GM19372 (cell line): ENCODE measurements at regions not wholly inside any gene's neighbourhood (a gene's known extent, or its start where the extent isn't known, plus 50 kb on each side); places are given as distances from the start of the nearest gene placed in this dataset.
A peak's percentile ranks its signal among the peaks of the same experiment; 100 is the strongest.

Experiments
- ATAC-seq: cut with Tn5 transposase; IDR thresholded peaks from one replicate; pipeline ENCODE4 v1.9.1; 2021; ENCODE audit warnings: mild to moderate bottlenecking, low read depth, moderate library complexity; ENCODE audit not compliant: unreplicated experiment

DNA sequence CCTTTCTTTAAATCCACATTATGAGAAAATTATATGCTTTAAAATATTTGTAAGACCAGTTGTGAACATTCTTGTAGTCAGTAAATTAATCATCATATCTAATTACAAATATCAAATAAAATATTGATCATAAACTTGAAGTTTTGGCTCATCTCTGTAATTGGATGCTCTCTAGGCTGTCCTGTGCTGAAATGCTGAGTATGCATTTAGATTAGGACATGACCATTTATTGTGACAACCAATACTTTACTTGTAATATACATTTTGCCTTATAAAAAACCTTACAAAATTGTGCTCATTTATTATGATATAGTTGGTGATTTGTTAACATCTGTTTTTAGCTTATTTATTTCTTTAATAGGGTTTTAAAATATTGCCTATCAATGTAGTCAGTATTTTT lies 116.1 kb upstream of the DOCK10 start:
- no peak for ATAC-seq

DNA sequence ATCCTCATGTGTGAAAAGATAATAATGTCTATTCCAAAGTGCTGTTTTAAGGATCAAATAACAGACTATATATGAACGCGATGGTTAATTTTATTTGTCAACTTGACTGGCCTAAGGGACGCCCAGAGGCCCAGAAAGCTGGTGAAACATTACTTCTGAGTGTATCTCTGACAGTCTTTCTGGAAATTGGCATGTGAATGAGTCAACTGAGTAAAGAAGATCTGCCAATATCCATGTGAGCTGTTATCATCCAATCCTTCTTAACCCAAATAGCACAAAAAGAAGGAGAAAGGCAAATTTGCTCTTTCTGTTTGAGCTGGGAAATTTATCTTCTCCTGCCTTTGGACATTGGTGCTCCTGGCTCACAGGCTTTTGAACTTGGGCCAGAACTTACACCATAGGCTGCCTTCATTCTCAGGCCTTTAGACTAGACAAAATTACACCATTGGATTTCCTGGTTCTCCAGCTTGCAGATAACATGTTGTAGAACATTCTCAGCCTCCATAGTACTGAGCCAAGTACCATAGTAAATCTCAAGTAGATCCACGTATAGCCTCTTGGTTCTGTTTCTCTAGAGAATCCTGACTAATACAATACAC lies 114.7 kb upstream of the DOCK10 start:
- no peak for ATAC-seq

DNA sequence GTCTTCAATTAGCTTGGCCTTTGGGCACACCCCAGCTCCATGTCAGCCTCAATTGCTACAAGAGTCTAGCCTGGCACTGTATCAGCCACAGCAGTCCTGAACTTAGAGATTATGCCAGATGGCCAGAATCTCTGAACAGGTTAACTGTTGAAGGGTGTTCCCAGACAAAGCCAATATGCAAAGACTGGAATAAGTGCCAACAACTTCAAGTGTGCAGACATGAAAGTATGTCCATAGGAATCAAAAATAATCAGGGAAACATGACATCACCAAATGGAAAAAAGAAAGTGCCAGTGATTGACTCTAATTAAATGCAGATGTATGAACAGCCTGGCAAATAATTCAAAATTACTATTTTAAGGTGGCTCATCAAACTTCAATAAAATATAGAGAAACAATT lies 98.5 kb upstream of the DOCK10 start:
- ATAC-seq: no peak

DNA sequence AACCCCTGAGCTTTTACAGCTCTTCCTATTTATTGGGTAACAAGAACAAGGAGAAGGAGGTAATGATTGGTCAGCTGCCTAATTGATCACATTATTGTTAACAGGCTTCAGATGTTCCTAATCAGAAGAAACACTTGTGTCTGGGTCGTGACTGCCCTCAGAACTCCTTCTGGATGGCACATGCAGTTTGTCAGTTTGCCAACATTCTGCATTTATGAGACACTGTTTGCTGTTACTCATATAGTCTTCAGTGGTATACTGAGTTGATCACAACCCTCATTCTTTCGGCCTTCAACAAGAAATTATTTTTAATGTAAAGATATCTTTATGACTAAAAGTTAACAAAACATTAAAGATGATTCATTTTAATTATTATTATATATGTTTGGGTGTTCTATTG lies 95.7 kb upstream of the DOCK10 start:
- ATAC-seq: no peak

DNA sequence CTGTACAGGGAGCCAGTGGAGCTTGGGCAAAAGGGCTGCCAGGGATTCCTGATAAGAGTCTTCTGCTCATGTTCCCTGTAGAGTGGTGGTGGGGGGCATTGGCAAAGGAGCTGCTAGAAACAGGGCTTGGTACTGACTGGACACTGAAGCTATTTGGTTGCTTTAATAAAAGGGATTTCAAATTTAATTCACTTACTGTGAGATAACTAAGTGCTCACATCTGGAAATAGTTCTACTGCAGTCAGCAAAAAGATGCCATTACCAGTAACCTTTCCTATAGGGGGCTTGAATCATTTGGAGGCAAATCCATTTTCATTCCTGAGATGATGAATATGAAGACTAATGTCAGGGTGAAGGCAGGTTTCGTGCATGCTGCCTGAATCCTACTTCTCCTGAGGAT lies 94.3 kb upstream of the DOCK10 start:
- ATAC-seq: no peak

DNA sequence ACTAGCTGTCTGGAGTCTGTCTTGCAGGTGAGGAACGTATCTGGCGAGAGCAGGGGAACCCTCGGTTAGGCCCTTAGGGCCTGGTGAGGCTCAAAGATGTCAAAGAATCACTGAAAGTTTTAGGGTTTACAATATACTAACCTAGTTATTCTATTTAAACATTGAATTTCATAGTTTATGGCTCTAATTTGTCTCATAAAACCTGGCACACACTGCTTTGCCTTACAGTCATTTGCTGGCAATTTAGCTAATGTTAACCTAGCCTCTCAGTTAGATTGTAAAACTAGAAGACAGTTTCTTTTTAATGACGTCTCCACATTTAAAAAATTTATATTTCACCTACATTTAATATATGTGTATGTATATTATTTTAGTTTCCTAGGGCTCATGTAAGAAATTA lies 89.6 kb upstream of the DOCK10 start:
- ATAC-seq: no peak

DNA sequence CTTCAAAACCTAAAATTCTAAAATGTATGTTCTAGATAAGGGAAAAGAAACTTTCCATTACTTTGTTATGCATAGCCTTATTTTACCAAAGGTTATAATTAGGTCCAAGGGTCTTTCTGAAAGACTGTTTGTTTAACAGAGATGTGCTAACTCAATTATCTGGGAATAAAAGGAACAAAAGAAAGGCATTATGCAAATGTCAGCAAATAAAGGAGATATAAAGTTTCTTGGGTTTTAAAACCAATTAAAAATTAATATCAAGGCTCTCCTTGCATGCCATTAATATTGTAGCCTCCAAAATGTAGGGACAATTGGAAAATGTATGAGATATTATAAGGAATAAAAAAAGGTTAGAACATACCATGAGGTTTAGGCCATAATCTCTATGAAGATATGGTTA lies 87.8 kb upstream of the DOCK10 start:
- no peak for ATAC-seq

DNA sequence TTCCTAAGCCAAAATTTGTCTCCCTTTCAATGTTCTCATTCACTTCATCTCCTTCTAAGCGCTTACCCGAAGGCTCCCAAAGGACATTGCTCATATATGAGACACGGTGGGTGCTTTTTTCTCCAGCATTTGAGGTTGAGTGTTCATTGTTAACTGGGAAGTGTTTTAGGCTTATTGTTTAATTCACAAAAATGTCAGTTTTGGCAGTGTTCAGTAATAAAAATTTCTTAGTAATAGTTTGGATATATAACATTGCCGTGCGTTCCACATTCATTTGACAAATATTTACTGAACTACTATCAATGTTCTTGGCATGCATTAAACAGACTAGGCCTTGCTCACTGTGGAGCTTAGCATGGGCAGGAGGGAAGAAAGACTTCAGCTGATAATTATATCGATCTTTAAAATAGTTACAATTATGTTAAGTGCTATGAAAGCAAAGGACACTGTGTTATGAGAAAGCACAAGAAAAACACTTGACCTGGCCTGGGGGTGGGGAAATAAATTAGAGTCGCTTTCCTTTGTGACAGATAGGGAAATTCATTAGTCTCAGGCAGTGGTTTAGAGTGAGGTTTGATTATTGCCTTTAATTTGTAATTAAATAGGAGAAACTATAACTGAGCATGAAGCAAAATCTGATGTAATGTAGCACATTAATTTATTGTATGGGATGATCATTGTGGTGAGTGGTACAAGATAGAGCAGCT lies 82.2 kb upstream of the DOCK10 start:
- ATAC-seq: no peak

DNA sequence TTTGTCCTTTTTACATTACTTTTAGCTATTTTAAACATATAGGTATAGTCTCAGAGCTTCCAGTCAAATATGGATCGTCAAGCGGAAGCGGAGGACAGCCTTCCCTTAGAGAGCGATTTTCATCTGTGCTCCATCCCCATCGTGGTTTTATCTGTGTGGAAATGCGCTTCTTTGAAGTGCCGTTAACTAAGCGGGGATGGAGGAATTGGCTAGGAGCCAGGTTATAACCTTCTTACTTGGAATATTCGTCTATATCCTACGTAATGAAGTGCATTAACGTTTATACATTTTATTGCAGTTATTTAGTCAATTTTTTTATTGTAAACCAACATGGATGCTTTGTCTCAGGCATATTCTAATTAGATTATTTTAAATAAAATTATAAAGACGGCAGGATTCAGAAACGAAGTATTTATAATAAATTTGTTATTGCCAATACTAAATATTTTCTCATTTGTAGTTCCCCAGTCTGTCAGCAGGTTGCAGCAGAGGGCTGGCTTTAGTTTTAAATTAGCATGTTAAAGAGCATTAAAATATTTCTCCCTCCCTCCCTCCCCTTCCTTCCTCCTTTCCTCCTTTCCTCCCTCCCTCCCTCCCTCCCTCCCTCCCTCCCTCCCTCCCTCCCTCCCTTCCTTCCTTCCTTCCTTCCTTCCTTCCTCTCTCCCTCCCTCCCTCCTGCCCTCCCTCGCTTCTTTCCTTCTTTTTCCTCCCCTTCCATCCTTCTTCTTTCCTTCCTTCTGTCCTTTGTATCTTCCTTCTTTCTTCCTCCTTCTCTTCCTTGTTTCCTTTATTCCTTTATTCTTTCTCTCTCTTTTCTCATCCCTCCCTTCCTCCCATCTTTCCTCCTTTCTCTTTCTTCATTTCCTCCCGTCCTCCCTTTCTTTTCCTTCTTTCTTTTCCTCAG lies 80.6 kb upstream of the DOCK10 start:
- ATAC-seq: no peak

DNA sequence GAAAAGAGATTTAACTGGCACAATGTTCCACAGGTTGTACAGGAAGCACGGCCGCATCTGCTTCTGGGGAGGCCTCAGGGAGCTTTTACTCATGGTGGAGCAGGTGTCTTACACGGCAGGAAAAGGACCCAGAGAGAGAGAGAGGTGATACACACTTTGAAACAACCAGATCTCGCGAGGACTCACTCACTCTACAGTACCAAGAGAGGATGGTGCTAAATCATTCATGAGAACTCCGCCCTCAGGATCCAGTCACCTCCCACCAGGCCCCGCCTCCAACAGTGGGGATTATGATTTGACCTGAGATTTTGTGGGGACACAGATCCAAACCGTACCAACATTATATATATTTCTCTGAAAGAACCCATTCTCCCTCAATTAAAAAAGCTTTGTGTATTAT lies 79.7 kb upstream of the DOCK10 start:
- no peak for ATAC-seq

DNA sequence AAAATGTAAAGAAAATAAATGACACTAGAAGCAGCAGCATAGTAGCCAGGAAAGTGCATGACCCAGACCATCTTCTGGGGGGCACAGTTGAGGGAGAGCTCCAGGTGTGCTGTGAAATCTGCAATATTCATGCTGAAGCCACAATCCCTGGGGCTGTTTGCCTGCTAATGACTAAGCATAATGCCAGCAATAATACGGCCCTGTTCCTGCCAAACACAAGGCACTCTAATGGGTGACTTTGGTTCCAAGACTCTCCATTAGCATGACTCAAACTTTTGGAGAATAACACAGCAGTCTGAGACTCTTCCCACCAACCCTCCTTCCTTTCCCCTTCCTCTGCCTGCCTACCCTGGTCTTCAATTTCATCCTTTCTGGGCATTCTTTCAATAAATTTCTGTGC lies 77.9 kb upstream of the DOCK10 start:
- no peak for ATAC-seq

DNA sequence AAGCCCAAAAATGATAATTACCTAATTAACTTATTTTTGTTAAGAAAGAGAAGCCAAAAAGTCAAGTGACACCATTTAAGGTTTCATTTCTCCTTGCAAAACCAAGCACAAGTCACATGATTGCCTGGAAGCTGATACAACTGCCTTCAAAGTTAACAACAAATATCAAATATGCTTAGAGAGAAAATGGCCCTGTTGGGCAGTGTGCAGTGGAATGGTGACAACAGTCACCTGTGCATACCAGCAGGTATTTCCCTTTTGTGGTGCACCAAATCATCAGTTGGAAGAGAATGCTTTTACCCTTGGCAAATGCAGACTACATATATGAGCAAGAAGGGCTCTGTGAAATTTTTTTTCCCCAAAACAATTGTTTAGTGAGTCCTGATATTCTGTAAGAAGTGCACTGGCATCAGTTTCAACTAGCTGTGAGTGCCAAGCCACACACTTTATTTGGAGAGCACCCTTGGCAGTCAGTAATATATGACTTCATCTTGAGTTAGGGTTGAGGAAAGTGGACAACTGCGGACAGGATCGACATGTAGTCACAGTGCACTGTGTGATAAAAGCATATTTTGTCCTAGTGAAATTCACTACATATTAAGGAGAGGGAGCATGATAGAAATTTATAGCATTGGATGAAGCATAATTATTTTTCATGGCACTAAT lies 74.9 kb upstream of the DOCK10 start:
- ATAC-seq: no peak

DNA sequence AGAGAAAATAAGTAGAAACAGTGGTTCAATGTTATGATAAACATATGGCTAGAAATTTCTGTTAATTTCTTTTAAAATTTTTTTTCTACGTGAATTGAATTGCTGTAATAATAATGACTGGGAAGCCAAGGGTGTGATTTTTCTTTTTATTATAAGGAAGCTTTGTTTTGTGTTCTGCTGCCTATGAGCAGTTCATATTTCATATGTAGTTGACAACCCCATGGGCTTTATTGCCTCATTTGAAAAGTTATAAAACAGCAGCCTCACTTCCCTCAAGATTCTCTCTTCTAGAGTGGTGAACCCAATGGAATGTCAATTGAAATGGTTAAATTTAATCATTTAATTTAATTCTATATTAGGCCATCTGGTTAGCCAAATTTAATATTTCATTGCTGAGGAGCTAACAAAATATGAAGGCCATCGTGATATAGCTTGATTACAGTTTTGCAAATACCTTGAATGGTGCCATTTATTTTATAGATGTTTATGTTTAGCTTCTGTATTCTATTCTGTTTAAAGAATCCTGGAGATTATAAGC lies 72.6 kb upstream of the DOCK10 start:
- ATAC-seq: no peak

DNA sequence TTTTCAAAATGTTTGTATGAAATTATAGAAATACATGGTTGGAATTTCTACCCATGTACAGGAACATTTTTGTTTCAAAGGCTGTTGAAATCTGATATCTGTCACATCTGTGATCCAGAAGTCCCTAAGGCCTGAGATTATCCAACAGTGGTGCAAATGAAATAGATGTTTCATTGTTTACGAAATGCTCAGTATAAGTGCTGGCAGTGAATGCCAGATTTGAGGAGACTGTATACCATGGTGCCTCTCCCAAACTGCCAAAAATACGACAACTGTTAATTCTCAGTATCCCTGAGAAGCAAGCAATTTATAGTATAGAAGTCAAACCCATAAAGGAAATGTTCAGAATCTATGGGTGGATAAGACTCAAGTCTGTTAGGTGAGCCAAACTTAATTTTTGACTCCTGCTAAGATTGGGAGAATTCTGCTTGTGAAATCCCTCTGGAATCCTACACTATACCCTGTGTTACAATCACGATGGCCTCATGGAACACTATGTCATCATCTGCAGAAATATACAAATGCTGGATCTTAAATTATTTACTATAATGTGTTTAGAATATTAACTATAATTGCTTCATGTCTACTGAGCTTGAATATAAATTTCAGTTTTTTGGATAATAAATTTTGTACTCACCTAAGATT lies 71.2 kb upstream of the DOCK10 start:
- no peak for ATAC-seq

DNA sequence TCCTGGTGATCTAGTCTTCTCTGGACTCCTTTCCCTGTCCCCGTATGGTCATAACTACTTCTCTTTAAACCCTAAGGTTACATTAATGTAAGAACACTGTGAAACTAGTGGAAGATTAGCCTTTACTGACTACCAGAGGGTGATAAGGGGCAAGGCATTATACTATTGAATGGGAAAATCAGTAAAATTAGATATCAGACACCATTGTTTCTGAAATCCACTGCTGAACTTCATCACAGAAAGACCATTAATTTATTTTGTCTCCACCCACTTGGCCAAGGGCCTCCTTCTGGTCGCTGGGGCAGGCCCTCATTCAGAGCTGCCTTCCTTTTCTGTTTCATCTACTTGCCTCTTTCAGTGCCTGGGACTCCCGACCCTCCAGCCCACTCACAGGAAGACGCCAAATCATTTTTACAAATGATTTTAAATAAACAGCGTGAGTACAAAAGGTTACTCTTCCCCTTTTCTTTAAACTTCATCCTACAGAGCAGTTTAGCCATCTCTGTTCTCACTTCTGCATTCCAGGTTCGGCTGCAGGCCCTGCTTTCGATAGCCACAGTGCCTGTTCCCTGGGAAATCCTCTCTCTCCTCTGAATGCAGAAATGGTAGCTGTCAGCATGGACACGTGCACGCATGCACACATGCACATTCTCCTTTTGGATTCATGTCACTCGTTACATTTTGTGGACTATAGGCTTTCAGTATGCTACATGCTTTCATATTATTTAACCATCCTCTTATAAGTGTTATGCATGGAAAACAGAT lies 70.3 kb upstream of the DOCK10 start:
- ATAC-seq: peak; percentile 57

DNA sequence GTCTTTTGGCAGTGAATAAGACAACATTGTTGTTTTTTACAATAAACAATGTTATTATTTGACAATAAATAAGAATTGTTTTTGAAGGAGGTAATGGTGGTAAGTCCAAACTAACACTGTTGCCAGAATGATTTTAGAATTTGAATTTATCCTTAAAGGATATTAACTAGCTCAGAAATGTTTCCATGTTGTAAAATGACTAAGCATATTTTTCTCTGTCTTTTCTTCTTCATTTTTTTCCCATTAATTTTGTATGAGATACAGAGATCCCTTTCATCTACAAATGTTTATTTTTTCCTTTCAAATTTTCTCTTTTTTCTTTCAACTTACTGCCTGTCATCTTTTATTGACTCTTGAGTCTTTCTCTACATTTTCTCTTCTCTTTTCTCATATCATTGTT lies 66.5 kb upstream of the DOCK10 start:
- no peak for ATAC-seq

DNA sequence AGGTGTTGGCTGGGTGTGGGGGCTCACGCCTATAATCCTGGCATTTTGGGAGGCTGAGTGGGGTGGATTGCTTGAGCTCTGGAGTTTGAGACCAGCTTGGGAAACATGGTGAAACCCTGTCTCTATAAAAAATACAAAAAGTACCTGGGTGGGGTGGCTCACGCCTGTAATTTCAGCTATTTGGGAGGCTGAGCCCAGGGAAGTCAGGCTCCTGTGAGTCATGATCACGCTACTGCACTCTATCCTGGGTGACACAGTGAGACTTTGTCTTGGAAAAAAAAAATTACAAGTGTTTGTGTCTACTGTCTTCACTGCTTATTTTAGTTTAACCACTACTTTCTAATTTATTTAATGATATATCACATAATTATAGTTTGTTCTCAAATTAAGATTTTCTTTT lies 62.7 kb upstream of the DOCK10 start:
- ATAC-seq: no peak

DNA sequence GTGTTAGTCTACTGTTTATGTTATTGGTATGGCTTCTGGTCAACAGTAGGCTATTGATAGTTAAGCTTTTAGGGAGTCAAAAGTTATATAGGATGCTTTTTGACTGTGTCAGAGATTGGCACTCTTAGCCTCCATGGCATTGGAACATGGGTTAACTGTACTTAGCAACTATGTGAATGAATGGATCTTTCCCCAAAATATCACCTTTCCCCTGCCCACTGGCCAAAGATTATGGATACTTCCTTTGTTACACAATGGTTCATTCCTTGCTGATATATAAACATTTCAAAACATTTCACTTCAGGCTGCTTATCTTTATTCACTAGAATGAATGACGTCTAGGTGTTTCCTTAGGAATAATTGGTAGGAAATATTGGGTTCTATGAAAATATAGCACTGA lies 62.1 kb upstream of the DOCK10 start:
- ATAC-seq: no peak

DNA sequence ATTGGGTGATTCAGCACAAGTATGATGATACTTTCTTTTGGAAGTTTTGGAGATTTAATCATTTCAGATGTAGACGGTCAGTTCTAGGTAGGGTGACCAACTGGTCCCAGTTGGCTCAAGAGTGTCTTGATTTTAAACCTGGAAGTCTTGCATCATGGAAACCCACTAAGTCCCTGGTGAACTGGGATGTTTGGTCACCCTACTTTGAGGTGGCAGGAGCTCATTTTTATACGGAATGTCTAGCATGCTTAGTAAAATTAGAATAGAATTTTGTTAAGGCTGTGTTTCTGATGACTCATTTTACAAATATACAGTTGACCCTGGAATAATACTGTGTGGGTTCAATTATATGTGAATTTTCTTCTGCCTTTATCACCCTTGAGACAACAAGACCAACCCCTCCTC lies 61.5 kb upstream of the DOCK10 start:
- ATAC-seq: no peak

DNA sequence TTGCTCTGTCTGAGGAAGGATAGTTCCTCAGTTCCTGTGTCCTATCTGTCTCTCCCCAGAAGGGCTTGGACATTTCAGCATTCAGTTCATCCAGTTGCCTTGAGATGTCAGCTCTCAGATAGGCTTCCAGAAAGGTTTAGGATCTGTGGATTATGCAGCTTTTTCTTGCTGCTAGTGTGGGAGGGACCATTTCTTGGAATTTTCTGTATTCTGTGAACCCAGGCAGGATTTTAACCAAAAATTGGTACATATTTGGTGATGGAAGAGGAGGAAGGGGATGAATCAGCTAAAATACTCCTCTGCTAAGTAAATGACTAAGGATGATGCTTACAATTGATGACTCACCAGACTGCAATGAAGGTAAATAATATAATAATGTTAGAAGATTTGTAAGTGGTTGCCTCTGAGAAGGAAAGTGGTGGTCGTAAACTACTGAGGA lies 58.6 kb upstream of the DOCK10 start:
- no peak for ATAC-seq
